Transverse colon (tissue), 4 donors: ENCODE measurements at regions not wholly inside any gene's neighbourhood (a gene's known extent, or its start where the extent isn't known, plus 50 kb on each side); places are given as distances from the start of the nearest gene placed in this dataset.

Source experiments
- DNase-seq: peaks from one replicate; pipeline ENCODE4 v3.0.0-alpha.2; 2019
- H3K27ac ChIP-seq, 4 donors: fragments of 200-600 bp; sonication (generic); 2 replicates each; pipeline ENCODE4 v1.5.1; 2016 to 2018; ENCODE audit warnings: inconsistent platforms in 4 of 4
- H3K27me3 ChIP-seq: fragments of 200-600 bp; sonication (generic); 2 replicates; pipeline ENCODE4 v1.5.1; 2017; ENCODE audit warnings: inconsistent platforms
- H3K36me3 ChIP-seq, 4 donors: fragments of 200-600 bp; sonication (generic); 2 replicates each; pipeline ENCODE4 v1.5.1; 2017 to 2019; ENCODE audit warnings: inconsistent platforms in 4 of 4
- H3K4me1 ChIP-seq, 4 donors: fragments of 200-600 bp; sonication (generic); 2 replicates each; pipeline ENCODE4 v1.5.1; 2017 to 2020; ENCODE audit warnings: inconsistent platforms in 4 of 4
- H3K4me3 ChIP-seq, 4 donors: fragments of 200-600 bp; sonication (generic); 1 replicate in 1 of 4; 2 replicates in 3 of 4; pipeline versions ENCODE4 v1.5.1 to v1.6.1; 2017 to 2019; ENCODE audit warnings: inconsistent platforms in 4 of 4
- H3K9me3 ChIP-seq, 2 donors: fragments of 200-600 bp; sonication (generic); 2 replicates each; pipeline ENCODE4 v1.5.1; 2017 to 2019; ENCODE audit warnings: inconsistent platforms in 2 of 2
- EP300 ChIP-seq: sonication (generic); formaldehyde crosslinking; IDR thresholded peaks from one replicate; pipeline ENCODE4 v1.6.1; 2017; ENCODE audit warnings: antibody characterized with exemption, low read depth
- POLR2A ChIP-seq: fragments of 450-650 bp; IDR thresholded peaks from one replicate; pipeline ENCODE4 v1.6.1; 2016; ENCODE audit warnings: antibody characterized with exemption, mild to moderate bottlenecking, moderate library complexity
- POLR2AphosphoS5 ChIP-seq, 3 donors: sonication (generic); formaldehyde crosslinking; IDR thresholded peaks; one replicate each; pipeline ENCODE4 v1.6.1; 2016; ENCODE audit warnings: antibody characterized with exemption in 3 of 3
- WGBS, 2 donors: methylation state at CpG; one replicate each; pipeline ENCODE4 v1.1.5; 2018; ENCODE audit warnings: low coverage in 1 of 2; 5-methylcytosine and 5-hydroxymethylcytosine counted together
- in situ Hi-C, 4 donors: fragments of 200-750 bp; cut with MboI; loops; one replicate each; pipeline versions ENCODE4 v1.15.0 to v1.15.1; 2017; ENCODE audit warnings: low sequenced_read_pairs in 3 of 4, low pct_ligation_motif_present in 1 of 4, low pct_unique_long_range_greater_than_20kb in 1 of 4
- intact Hi-C: fragments of 100-400 bp; cut with DNase I; formaldehyde crosslinking; loops from one replicate; pipeline ENCODE4 v1.15.1; 2023; ENCODE audit warnings: low total_unique reads
- TF ChIP-seq, protein P1 (sequence below), 5 experiments: fragments of 200-600 bp in 3 of 5; fragments of 450-650 bp in 2 of 5; sonication (generic) in 3 of 5; IDR thresholded peaks; 1 replicate in 2 of 5; 2 replicates in 3 of 5; pipeline ENCODE4 v1.5.1; 2016 to 2017; ENCODE audit warnings: antibody characterized with exemption in 5 of 5, inconsistent platforms in 3 of 5, mild to moderate bottlenecking in 2 of 5, moderate library complexity in 1 of 5

DNA sequence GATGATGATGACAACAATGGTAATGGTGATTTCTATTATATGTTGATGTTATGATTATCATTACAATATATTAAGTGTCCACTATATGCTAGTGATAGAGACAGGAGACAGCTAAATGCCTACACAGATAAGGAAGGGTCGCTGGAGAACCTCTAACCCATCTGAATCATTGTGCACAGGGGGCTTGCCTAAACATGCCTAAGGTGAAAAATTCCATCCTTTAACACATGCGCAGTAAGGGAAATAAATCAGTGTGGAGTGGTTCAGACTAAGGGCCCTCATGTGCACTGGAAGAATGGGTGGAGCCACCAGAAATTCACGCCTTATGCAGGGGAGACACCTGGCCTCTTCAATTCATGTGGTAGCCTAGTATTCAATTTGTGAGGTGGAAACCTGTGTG, 120.4 kb downstream of the TPBG start:
- no peak for DNase-seq
- no peak for TF ChIP-seq POLR2A
- TF ChIP-seq, protein P1, sequence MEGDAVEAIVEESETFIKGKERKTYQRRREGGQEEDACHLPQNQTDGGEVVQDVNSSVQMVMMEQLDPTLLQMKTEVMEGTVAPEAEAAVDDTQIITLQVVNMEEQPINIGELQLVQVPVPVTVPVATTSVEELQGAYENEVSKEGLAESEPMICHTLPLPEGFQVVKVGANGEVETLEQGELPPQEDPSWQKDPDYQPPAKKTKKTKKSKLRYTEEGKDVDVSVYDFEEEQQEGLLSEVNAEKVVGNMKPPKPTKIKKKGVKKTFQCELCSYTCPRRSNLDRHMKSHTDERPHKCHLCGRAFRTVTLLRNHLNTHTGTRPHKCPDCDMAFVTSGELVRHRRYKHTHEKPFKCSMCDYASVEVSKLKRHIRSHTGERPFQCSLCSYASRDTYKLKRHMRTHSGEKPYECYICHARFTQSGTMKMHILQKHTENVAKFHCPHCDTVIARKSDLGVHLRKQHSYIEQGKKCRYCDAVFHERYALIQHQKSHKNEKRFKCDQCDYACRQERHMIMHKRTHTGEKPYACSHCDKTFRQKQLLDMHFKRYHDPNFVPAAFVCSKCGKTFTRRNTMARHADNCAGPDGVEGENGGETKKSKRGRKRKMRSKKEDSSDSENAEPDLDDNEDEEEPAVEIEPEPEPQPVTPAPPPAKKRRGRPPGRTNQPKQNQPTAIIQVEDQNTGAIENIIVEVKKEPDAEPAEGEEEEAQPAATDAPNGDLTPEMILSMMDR (IDR thresholded peaks at IDR 0.05), result no peak
- no peak for TF ChIP-seq POLR2AphosphoS5 (IDR thresholded peaks at IDR 0.05)
- TF ChIP-seq EP300, result no peak
- no peaks in the 10 kb centered on the region for H3K36me3 ChIP-seq
- H3K27ac ChIP-seq, result no peak overlapping the region
- no peak overlapping the region for H3K4me3 ChIP-seq
- no peaks in the 10 kb centered on the region for H3K27me3 ChIP-seq
- in situ Hi-C loops, result no loop called here
- H3K9me3 ChIP-seq, result peaks cover 0 to 11% of the 10 kb centered on the region in 2 donors
- intact Hi-C loops, result loop anchor here (5.0 kb wide), 1 partner anchor 487 kb away; no protein-coding TSS in a partner anchor
- 78% methylated on average over 3 of the region's 3 CpGs; no CpG with 5 or more reads in 1 of the 2 donors for WGBS, 2 donors
- no peaks in the 10 kb centered on the region for H3K4me1 ChIP-seq

DNA sequence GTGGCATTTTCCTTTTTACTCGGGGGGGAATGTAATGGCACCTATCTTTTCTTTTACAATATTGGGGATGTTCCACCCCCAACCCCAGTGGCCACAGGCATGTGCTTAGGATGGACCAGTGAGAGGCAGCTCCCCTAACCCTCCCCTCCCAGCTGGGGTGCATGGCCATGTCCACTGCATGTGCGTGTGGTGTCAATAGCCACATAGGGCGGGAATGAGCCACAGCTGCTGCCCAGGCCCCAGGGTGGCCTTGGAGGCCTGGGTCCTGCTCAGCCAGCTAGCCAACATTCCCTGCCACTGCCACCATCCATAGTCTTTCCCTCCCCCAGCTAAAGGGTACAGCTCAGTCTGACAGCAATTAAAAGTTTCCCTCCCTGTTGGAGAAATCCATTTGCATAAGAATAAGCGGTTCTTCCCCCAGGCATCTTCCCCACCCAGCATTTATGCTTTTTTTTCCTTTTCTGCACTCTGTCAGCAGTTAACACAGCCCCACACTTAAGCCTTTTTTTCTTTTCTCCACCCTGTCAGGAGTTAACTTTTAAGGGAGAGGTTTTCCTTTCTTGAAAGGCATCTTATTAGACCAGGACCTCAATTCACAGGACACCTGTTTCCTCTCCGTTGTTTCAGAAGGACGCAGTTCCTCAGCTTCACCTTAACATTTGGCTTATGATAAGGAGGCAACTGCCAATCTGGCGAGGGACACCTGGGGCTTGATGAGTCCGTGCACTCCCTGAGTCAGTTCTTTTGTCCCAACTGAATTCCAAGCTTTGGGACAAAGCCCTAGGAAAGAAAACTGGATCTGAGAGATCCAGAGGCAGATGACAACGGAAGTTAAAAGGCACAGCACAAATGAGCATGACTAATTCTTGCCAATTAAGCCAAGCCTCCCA, 121.4 kb downstream of the TPBG start:
- DNase-seq, result no peak
- TF ChIP-seq, protein P1 (IDR thresholded peaks at IDR 0.05), result no peak
- TF ChIP-seq POLR2A (no peak), POLR2AphosphoS5 (IDR thresholded peaks at IDR 0.05) (no peak), EP300 (no peak)
- H3K4me1 ChIP-seq, result no peaks in the 10 kb centered on the region
- H3K36me3 ChIP-seq, result no peaks in the 10 kb centered on the region
- in situ Hi-C loops (no loop called here), intact Hi-C loops (loop anchor here (5.0 kb wide), 1 partner anchor 488 kb away; no protein-coding TSS in a partner anchor)
- H3K27ac ChIP-seq, result no peak overlapping the region
- WGBS, 2 donors, result 63 to 79% methylated on average over 6 to 9 of the region's 9 CpGs
- no peak overlapping the region for H3K4me3 ChIP-seq
- H3K27me3 ChIP-seq, result no peaks in the 10 kb centered on the region
- peaks cover 0 to 11% of the 10 kb centered on the region in 2 donors for H3K9me3 ChIP-seq

DNA sequence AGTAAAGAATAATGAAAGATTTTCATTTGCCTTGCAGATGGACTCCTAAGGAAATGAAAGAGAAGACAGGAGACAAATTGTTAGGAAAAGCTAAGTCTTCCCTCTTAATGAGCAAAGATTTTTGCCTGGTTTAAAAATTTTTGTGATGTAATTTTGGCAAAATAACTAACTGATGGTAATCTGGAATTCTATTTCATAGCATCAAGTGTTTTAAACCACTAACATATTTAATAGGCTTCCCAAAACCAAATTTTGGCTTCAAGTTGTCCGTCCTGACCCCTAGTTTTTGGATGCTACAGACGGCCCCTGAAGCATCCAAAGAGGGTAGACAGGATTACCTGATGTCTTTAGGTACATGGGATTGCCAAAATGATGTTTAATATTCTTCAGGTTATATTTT, 124.3 kb downstream of the TPBG start:
- in situ Hi-C loops (no loop called here), intact Hi-C loops (no loop called here)
- no peak overlapping the region for H3K27ac ChIP-seq
- no peaks in the 10 kb centered on the region for H3K36me3 ChIP-seq
- H3K4me3 ChIP-seq, result no peak overlapping the region
- DNase-seq, result no peak
- TF ChIP-seq POLR2A (no peak), POLR2AphosphoS5 (IDR thresholded peaks at IDR 0.05) (no peak), EP300 (no peak)
- TF ChIP-seq, protein P1 (IDR thresholded peaks at IDR 0.05), result no peak
- WGBS, 2 donors, result 56 to 60% methylated on average over 2 of the region's 2 CpGs
- H3K27me3 ChIP-seq, result no peaks in the 10 kb centered on the region
- H3K4me1 ChIP-seq, result no peaks in the 10 kb centered on the region
- H3K9me3 ChIP-seq, result peaks cover 0 to 11% of the 10 kb centered on the region in 2 donors

DNA sequence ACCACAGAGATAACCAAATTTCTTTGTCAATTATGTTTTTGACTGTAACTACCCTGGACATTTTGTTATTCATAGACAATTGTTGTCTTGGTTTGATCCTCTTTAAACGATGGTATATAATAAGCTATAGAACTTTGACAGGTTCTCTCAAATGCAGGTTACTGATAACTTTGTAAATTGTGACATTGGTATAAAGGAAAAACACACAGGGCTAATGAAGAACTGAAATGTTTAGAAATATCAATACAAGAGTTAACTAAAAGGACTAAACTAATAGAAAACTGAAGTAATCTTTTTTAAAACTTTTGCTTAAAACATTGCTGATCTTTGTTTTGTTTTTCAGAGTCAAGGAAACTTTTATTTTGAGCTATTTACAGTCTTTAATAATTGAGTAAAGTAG, 124.8 kb downstream of the TPBG start:
- H3K27me3 ChIP-seq, result no peaks in the 10 kb centered on the region
- H3K4me3 ChIP-seq, result no peak overlapping the region
- no peak overlapping the region for H3K27ac ChIP-seq
- intact Hi-C loops, result no loop called here
- 70 to 86% methylated on average over 1 of the region's 1 CpG for WGBS, 2 donors
- no peaks in the 10 kb centered on the region for H3K4me1 ChIP-seq
- TF ChIP-seq EP300 (no peak), POLR2A (no peak), POLR2AphosphoS5 (IDR thresholded peaks at IDR 0.05) (no peak)
- TF ChIP-seq, protein P1 (IDR thresholded peaks at IDR 0.05), result no peak
- DNase-seq, result no peak
- in situ Hi-C loops, result no loop called here
- no peaks in the 10 kb centered on the region for H3K36me3 ChIP-seq
- peaks cover 0 to 11% of the 10 kb centered on the region in 2 donors for H3K9me3 ChIP-seq
